SK-N-SH treated with all-trans-retinoic acid at 6 μM for 48 hours (cell line): ENCODE measurements at regions not wholly inside any gene's neighbourhood (a gene's known extent, or its start where the extent isn't known, plus 50 kb on each side); places are given as distances from the start of the nearest gene placed in this dataset.

Experiments
- CREB5 ChIP-seq: fragments of 250-450 bp; sonication (Bioruptor Pico); IDR thresholded peaks from 2 replicates; pipeline ENCODE4 v1.5.1; 2020; ENCODE audit warnings: low read depth, mild to moderate bottlenecking, moderate library complexity
- OSR1 ChIP-seq: fragments of 250-450 bp; sonication (Bioruptor Pico); IDR thresholded peaks from 2 replicates; pipeline ENCODE4 v1.8.0; 2022; ENCODE audit warnings: moderate library complexity, mild to moderate bottlenecking, inconsistent platforms
- RARB ChIP-seq: fragments of 250-450 bp; sonication (Bioruptor Pico); IDR thresholded peaks from 2 replicates; pipeline ENCODE4 v1.8.0; 2021; ENCODE audit warnings: mild to moderate bottlenecking, moderate library complexity
- SNAI2 ChIP-seq: fragments of 250-450 bp; sonication (Bioruptor Pico); IDR thresholded peaks from 2 replicates; pipeline ENCODE4 v1.5.0; 2020; ENCODE audit warnings: mild to moderate bottlenecking, moderate library complexity
- ZFP3 ChIP-seq: fragments of 250-450 bp; sonication (Bioruptor Pico); IDR thresholded peaks from 2 replicates; pipeline ENCODE4 v1.5.0; 2020; ENCODE audit warnings: mild to moderate bottlenecking, moderate library complexity
- TF ChIP-seq, protein P1 (sequence below): fragments of 250-450 bp; sonication (Bioruptor Pico); IDR thresholded peaks from 2 replicates; pipeline ENCODE4 v1.5.1; 2021; ENCODE audit warnings: mild to moderate bottlenecking, moderate library complexity

DNA sequence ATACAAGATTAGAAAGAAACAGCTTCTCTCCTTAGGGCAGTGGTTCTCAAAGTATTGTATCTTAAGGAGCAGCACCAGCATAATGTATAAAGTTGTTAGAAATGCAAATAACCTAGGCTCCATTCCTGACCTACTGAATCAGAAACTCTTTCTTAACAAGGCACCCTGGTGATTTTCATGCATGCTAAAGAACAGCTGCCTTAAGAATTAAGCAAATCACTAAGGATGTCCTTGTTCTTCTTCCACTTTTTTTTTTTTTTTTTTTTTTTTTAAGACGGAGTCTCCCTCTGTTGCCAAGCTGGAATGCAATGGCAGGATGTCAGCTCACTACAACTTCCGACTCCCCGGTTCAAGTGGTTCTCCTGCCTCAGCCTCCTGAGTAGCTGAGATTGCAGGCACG, 1095.2 kb upstream of the EDIL3 start:
- TF ChIP-seq ZFP3 (CRISPR knock-in tag) (no peak), RARB (CRISPR knock-in tag) (no peak), SNAI2 (CRISPR knock-in tag) (no peak), OSR1 (CRISPR knock-in tag) (no peak), CREB5 (CRISPR knock-in tag) (no peak)
- TF ChIP-seq, protein P1, sequence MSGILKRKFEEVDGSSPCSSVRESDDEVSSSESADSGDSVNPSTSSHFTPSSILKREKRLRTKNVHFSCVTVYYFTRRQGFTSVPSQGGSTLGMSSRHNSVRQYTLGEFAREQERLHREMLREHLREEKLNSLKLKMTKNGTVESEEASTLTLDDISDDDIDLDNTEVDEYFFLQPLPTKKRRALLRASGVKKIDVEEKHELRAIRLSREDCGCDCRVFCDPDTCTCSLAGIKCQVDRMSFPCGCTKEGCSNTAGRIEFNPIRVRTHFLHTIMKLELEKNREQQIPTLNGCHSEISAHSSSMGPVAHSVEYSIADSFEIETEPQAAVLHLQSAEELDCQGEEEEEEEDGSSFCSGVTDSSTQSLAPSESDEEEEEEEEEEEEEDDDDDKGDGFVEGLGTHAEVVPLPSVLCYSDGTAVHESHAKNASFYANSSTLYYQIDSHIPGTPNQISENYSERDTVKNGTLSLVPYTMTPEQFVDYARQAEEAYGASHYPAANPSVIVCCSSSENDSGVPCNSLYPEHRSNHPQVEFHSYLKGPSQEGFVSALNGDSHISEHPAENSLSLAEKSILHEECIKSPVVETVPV (CRISPR knock-in tag) = no peak
